ENCODE measurements at regions not wholly inside any gene's neighbourhood (a gene's known extent, or its start where the extent isn't known, plus 50 kb on each side); places are given as distances from the start of the nearest gene placed in this dataset.
"Not testable (repeated sequence)": the region's sequence is repeated elsewhere in the genome, so short reads cannot be mapped to it uniquely, and the experiment has no call there.

- not testable (repeated sequence) for H2BK5ac ChIP-seq (ENCODE audit: low read depth, low read length, poor library complexity); H3K4me1 ChIP-seq (ENCODE audit: control insufficient read depth in 1 of 2, insufficient read depth in 2 of 2, low read length in 2 of 2); H4K12ac ChIP-seq (ENCODE audit: low read depth, low read length); H3K4me3 ChIP-seq (ENCODE audit: low read depth, low read length); H3K9ac ChIP-seq (ENCODE audit: low read length); H3K79me1 ChIP-seq (ENCODE audit: low read length); H3K14ac ChIP-seq (ENCODE audit: low read length); H4K8ac ChIP-seq (ENCODE audit: low read depth, low read length); DNase-seq; H2AK5ac ChIP-seq (ENCODE audit: low read length); H3K18ac ChIP-seq (ENCODE audit: low read length); H3K4ac ChIP-seq (ENCODE audit: low read depth, low read length); H3K79me2 ChIP-seq (ENCODE audit: control insufficient read depth, insufficient read depth, low read length, poor library complexity); H3K4me2 ChIP-seq (ENCODE audit: low read length); H2AFZ ChIP-seq (ENCODE audit: insufficient read depth, low read length, poor library complexity); H3K36me3 ChIP-seq (ENCODE audit: control insufficient read depth in 1 of 2, insufficient read depth in 2 of 2, low read length in 2 of 2); H4K91ac ChIP-seq (ENCODE audit: low read depth, low read length); H2BK12ac ChIP-seq (ENCODE audit: low read length); H3K27me3 ChIP-seq (ENCODE audit: insufficient read depth, low read length); H3K27ac ChIP-seq (ENCODE audit: low read depth, low read length); H2BK120ac ChIP-seq (ENCODE audit: insufficient read depth, low read length, poor library complexity); H3K9me3 ChIP-seq (ENCODE audit: insufficient read depth, low read depth, low read length); H3K23ac ChIP-seq (ENCODE audit: low read length)
- no CpG with 5 or more reads among the region's 11 CpGs for WGBS (ENCODE audit: extremely low coverage, insufficient coverage, insufficient read length)
Observed at GRCh38 chr16:85451142-85451541, 162.0 kb upstream of the GSE1 start.

GRCh38 chr16:85451641-85452363, 161.3 kb upstream of the GSE1 start:
- no peak overlapping the region for H4K8ac ChIP-seq (ENCODE audit: low read depth, low read length)
- H2BK5ac ChIP-seq (ENCODE audit: low read depth, low read length, poor library complexity) = no peak overlapping the region
- H3K14ac ChIP-seq (ENCODE audit: low read length) = no peak overlapping the region
- no peaks in the 10 kb centered on the region for H3K9me3 ChIP-seq (ENCODE audit: insufficient read depth, low read depth, low read length)
- H3K79me1 ChIP-seq (ENCODE audit: low read length) = no peaks in the 10 kb centered on the region
- no peaks in the 10 kb centered on the region for H3K79me2 ChIP-seq (ENCODE audit: control insufficient read depth, insufficient read depth, low read length, poor library complexity)
- no peaks in the 10 kb centered on the region for H3K4me1 ChIP-seq (ENCODE audit: control insufficient read depth in 1 of 2, insufficient read depth in 2 of 2, low read length in 2 of 2)
- H4K91ac ChIP-seq (ENCODE audit: low read depth, low read length) = no peak overlapping the region
- H3K4me2 ChIP-seq (ENCODE audit: low read length) = no peak overlapping the region
- no peaks in the 10 kb centered on the region for H3K36me3 ChIP-seq (ENCODE audit: control insufficient read depth in 1 of 2, insufficient read depth in 2 of 2, low read length in 2 of 2)
- H4K12ac ChIP-seq (ENCODE audit: low read depth, low read length) = no peak overlapping the region
- no peak overlapping the region for H3K4me3 ChIP-seq (ENCODE audit: low read depth, low read length)
- DNase-seq = no peak
- H2AFZ ChIP-seq (ENCODE audit: insufficient read depth, low read length, poor library complexity) = no peak overlapping the region
- H3K18ac ChIP-seq (ENCODE audit: low read length) = no peak overlapping the region
- no peaks in the 10 kb centered on the region for H3K27me3 ChIP-seq (ENCODE audit: insufficient read depth, low read length)
- H3K9ac ChIP-seq (ENCODE audit: low read length) = no peak overlapping the region
- H3K23ac ChIP-seq (ENCODE audit: low read length) = no peak overlapping the region
- H2BK120ac ChIP-seq (ENCODE audit: insufficient read depth, low read length, poor library complexity) = no peak overlapping the region
- H2BK12ac ChIP-seq (ENCODE audit: low read length) = no peak overlapping the region
- H3K27ac ChIP-seq (ENCODE audit: low read depth, low read length) = no peak overlapping the region
- WGBS (ENCODE audit: extremely low coverage, insufficient coverage, insufficient read length) = no CpG with 5 or more reads among the region's 32 CpGs
- H3K4ac ChIP-seq (ENCODE audit: low read depth, low read length) = no peak overlapping the region
- H2AK5ac ChIP-seq (ENCODE audit: low read length) = no peak overlapping the region

- H3K4me3 ChIP-seq (ENCODE audit: low read depth, low read length) = no peak overlapping the region
- H3K23ac ChIP-seq (ENCODE audit: low read length) = no peak overlapping the region
- no peaks in the 10 kb centered on the region for H3K9me3 ChIP-seq (ENCODE audit: insufficient read depth, low read depth, low read length)
- no peaks in the 10 kb centered on the region for H3K79me2 ChIP-seq (ENCODE audit: control insufficient read depth, insufficient read depth, low read length, poor library complexity)
- no peak overlapping the region for H2AK5ac ChIP-seq (ENCODE audit: low read length)
- no peaks in the 10 kb centered on the region for H3K36me3 ChIP-seq (ENCODE audit: control insufficient read depth in 1 of 2, insufficient read depth in 2 of 2, low read length in 2 of 2)
- no peak overlapping the region for H2AFZ ChIP-seq (ENCODE audit: insufficient read depth, low read length, poor library complexity)
- H3K18ac ChIP-seq (ENCODE audit: low read length) = no peak overlapping the region
- no peak overlapping the region for H3K9ac ChIP-seq (ENCODE audit: low read length)
- no peak for DNase-seq
- no peak overlapping the region for H3K4me2 ChIP-seq (ENCODE audit: low read length)
- no peak overlapping the region for H2BK120ac ChIP-seq (ENCODE audit: insufficient read depth, low read length, poor library complexity)
- H3K4ac ChIP-seq (ENCODE audit: low read depth, low read length) = no peak overlapping the region
- no peaks in the 10 kb centered on the region for H3K79me1 ChIP-seq (ENCODE audit: low read length)
- no peak overlapping the region for H2BK12ac ChIP-seq (ENCODE audit: low read length)
- no peak overlapping the region for H4K12ac ChIP-seq (ENCODE audit: low read depth, low read length)
- H3K4me1 ChIP-seq (ENCODE audit: control insufficient read depth in 1 of 2, insufficient read depth in 2 of 2, low read length in 2 of 2) = no peaks in the 10 kb centered on the region
- H3K27ac ChIP-seq (ENCODE audit: low read depth, low read length) = no peak overlapping the region
- no CpG with 5 or more reads among the region's 20 CpGs for WGBS (ENCODE audit: extremely low coverage, insufficient coverage, insufficient read length)
- H4K8ac ChIP-seq (ENCODE audit: low read depth, low read length) = no peak overlapping the region
- H3K14ac ChIP-seq (ENCODE audit: low read length) = no peak overlapping the region
- H3K27me3 ChIP-seq (ENCODE audit: insufficient read depth, low read length) = no peaks in the 10 kb centered on the region
- H2BK5ac ChIP-seq (ENCODE audit: low read depth, low read length, poor library complexity) = no peak overlapping the region
- no peak overlapping the region for H4K91ac ChIP-seq (ENCODE audit: low read depth, low read length)
Observed at GRCh38 chr16:85452364-85453193, 160.5 kb upstream of the GSE1 start.

- no peaks in the 10 kb centered on the region for H3K79me2 ChIP-seq (ENCODE audit: control insufficient read depth, insufficient read depth, low read length, poor library complexity)
- no peak overlapping the region for H2BK120ac ChIP-seq (ENCODE audit: insufficient read depth, low read length, poor library complexity)
- no peak overlapping the region for H2BK5ac ChIP-seq (ENCODE audit: low read depth, low read length, poor library complexity)
- H3K4me1 ChIP-seq (ENCODE audit: control insufficient read depth in 1 of 2, insufficient read depth in 2 of 2, low read length in 2 of 2) = no peaks in the 10 kb centered on the region
- no peak overlapping the region for H4K8ac ChIP-seq (ENCODE audit: low read depth, low read length)
- H2BK12ac ChIP-seq (ENCODE audit: low read length) = no peak overlapping the region
- DNase-seq = no peak
- H4K91ac ChIP-seq (ENCODE audit: low read depth, low read length) = no peak overlapping the region
- no peak overlapping the region for H3K18ac ChIP-seq (ENCODE audit: low read length)
- H3K27ac ChIP-seq (ENCODE audit: low read depth, low read length) = no peak overlapping the region
- no peak overlapping the region for H3K4me2 ChIP-seq (ENCODE audit: low read length)
- H2AFZ ChIP-seq (ENCODE audit: insufficient read depth, low read length, poor library complexity) = no peak overlapping the region
- H4K12ac ChIP-seq (ENCODE audit: low read depth, low read length) = no peak overlapping the region
- H3K4ac ChIP-seq (ENCODE audit: low read depth, low read length) = no peak overlapping the region
- H3K4me3 ChIP-seq (ENCODE audit: low read depth, low read length) = no peak overlapping the region
- no peaks in the 10 kb centered on the region for H3K27me3 ChIP-seq (ENCODE audit: insufficient read depth, low read length)
- H3K14ac ChIP-seq (ENCODE audit: low read length) = no peak overlapping the region
- no CpG with 5 or more reads among the region's 14 CpGs for WGBS (ENCODE audit: extremely low coverage, insufficient coverage, insufficient read length)
- H3K79me1 ChIP-seq (ENCODE audit: low read length) = no peaks in the 10 kb centered on the region
- no peaks in the 10 kb centered on the region for H3K9me3 ChIP-seq (ENCODE audit: insufficient read depth, low read depth, low read length)
- no peak overlapping the region for H3K9ac ChIP-seq (ENCODE audit: low read length)
- no peak overlapping the region for H3K23ac ChIP-seq (ENCODE audit: low read length)
- H2AK5ac ChIP-seq (ENCODE audit: low read length) = no peak overlapping the region
- no peaks in the 10 kb centered on the region for H3K36me3 ChIP-seq (ENCODE audit: control insufficient read depth in 1 of 2, insufficient read depth in 2 of 2, low read length in 2 of 2)
Observed at GRCh38 chr16:85453194-85453678, 159.9 kb upstream of the GSE1 start.

Data from trophoblast cell (in vitro differentiated cells and primary cell).